Stimulated activated CD4-positive, alpha-beta T cell treated with anti-CD3 and anti-CD28 coated beads, Interleukin-2, amount 100 ng/mL, for 48 hours (primary cell): ENCODE measurements at regions not wholly inside any gene's neighbourhood (a gene's known extent, or its start where the extent isn't known, plus 50 kb on each side); places are given as distances from the start of the nearest gene placed in this dataset.

Experiments
- DNase-seq, 2 donors: peaks; one replicate each; pipeline ENCODE4 v3.0.0-alpha.2; 2020

GRCh38 chr3:161555320-161555719 is 58.7 kb downstream of the OTOL1 start:
- DNase-seq = no peak

GRCh38 chr3:161556533-161556932 is 59.9 kb downstream of the OTOL1 start:
- DNase-seq = no peak

- no peak for DNase-seq
Observed at GRCh38 chr3:161556941-161557340, 60.3 kb downstream of the OTOL1 start.

GRCh38 chr3:161557445-161558150 is 61.0 kb downstream of the OTOL1 start:
- no peak for DNase-seq

GRCh38 chr3:161558236-161558635 is 61.6 kb downstream of the OTOL1 start:
- no peak for DNase-seq

GRCh38 chr3:161559177-161559998 is 62.8 kb downstream of the OTOL1 start:
- no peak for DNase-seq

GRCh38 chr3:161560008-161560637 is 63.5 kb downstream of the OTOL1 start:
- peak in 1 of 2 donors; percentile 3 for DNase-seq

GRCh38 chr3:161567577-161568361 is 71.2 kb downstream of the OTOL1 start:
- DNase-seq = no peak

GRCh38 chr3:161568671-161569070 is 72.1 kb downstream of the OTOL1 start:
- no peak for DNase-seq

GRCh38 chr3:161571951-161572350 is 75.3 kb downstream of the OTOL1 start:
- no peak for DNase-seq

GRCh38 chr3:161573136-161573535 is 76.5 kb downstream of the OTOL1 start:
- DNase-seq = no peak

GRCh38 chr3:161575901-161576300 is 79.3 kb downstream of the OTOL1 start:
- DNase-seq = no peak

GRCh38 chr3:161576311-161576710 is 79.7 kb downstream of the OTOL1 start:
- DNase-seq = no peak

GRCh38 chr3:161576714-161577510 is 80.3 kb downstream of the OTOL1 start:
- no peak for DNase-seq

GRCh38 chr3:161577662-161578061 is 81.1 kb downstream of the OTOL1 start:
- DNase-seq = no peak

- no peak for DNase-seq
Observed at GRCh38 chr3:161579395-161580126, 83.0 kb downstream of the OTOL1 start.

GRCh38 chr3:161585922-161586321 is 89.3 kb downstream of the OTOL1 start:
- DNase-seq = no peak

- no peak for DNase-seq
Observed at GRCh38 chr3:161586556-161587235, 90.1 kb downstream of the OTOL1 start.

GRCh38 chr3:161598639-161599038 is 102.0 kb downstream of the OTOL1 start:
- no peak for DNase-seq

GRCh38 chr3:161599697-161600096 is 103.1 kb downstream of the OTOL1 start:
- DNase-seq = no peak

GRCh38 chr3:161600173-161600572 is 103.6 kb downstream of the OTOL1 start:
- no peak for DNase-seq
